HT1080 (cell line): ENCODE measurements at regions not wholly inside any gene's neighbourhood (a gene's known extent, or its start where the extent isn't known, plus 50 kb on each side); places are given as distances from the start of the nearest gene placed in this dataset.
"Not testable (repeated sequence)": the region's sequence is repeated elsewhere in the genome, so short reads cannot be mapped to it uniquely, and the experiment has no call there.

Experiments used
- DNase-seq: peaks from one replicate; pipeline ENCODE4 v3.0.0-alpha.2; 2015; ENCODE audit warnings: low read depth

GRCh38 chr17:77509089-77509488 lies 368.3 kb downstream of the SEC14L1 start:
- DNase-seq, result no peak

GRCh38 chr17:77509599-77509998 lies 368.8 kb downstream of the SEC14L1 start:
- no peak for DNase-seq

- DNase-seq, result no peak
Observed at GRCh38 chr17:77510133-77510796, 369.5 kb downstream of the SEC14L1 start.

- DNase-seq, result no peak
Observed at GRCh38 chr17:77511514-77512061, 370.8 kb downstream of the SEC14L1 start.

- DNase-seq, result no peak
Observed at GRCh38 chr17:77512062-77512946, 371.5 kb downstream of the SEC14L1 start.

- no peak for DNase-seq
Observed at GRCh38 chr17:77513045-77513444, 372.3 kb downstream of the SEC14L1 start.

GRCh38 chr17:77515227-77515626 lies 374.5 kb downstream of the SEC14L1 start:
- no peak for DNase-seq

- DNase-seq, result peak; percentile 96
Observed at GRCh38 chr17:77516902-77517301, 376.1 kb downstream of the SEC14L1 start.

- DNase-seq, result no peak
Observed at GRCh38 chr17:77521076-77521475, 380.3 kb downstream of the SEC14L1 start.

GRCh38 chr17:77523540-77523939 lies 382.8 kb downstream of the SEC14L1 start:
- no peak for DNase-seq

- DNase-seq, result no peak
Observed at GRCh38 chr17:77526259-77526711, 385.5 kb downstream of the SEC14L1 start.

- DNase-seq, result no peak
Observed at GRCh38 chr17:77526728-77527350, 386.1 kb downstream of the SEC14L1 start.

GRCh38 chr17:77527409-77527808 lies 386.6 kb downstream of the SEC14L1 start:
- no peak for DNase-seq

GRCh38 chr17:77527836-77528505 lies 387.2 kb downstream of the SEC14L1 start:
- no peak for DNase-seq

- no peak for DNase-seq
Observed at GRCh38 chr17:77528516-77529327, 388.0 kb downstream of the SEC14L1 start.

GRCh38 chr17:77529328-77529650 lies 388.5 kb downstream of the SEC14L1 start:
- no peak for DNase-seq

- no peak for DNase-seq
Observed at GRCh38 chr17:77530591-77530990, 389.8 kb downstream of the SEC14L1 start.

GRCh38 chr17:77531002-77531401 lies 390.2 kb downstream of the SEC14L1 start:
- no peak for DNase-seq

- DNase-seq, result no peak
Observed at GRCh38 chr17:77531641-77532040, 390.9 kb downstream of the SEC14L1 start.

- not testable (repeated sequence) for DNase-seq
Observed at GRCh38 chr17:77533697-77534096, 392.9 kb downstream of the SEC14L1 start.

GRCh38 chr17:77534137-77534536 lies 393.4 kb downstream of the SEC14L1 start:
- DNase-seq, result no peak
